Adrenal gland (tissue), 9 donors: ENCODE measurements at regions not wholly inside any gene's neighbourhood (a gene's known extent, or its start where the extent isn't known, plus 50 kb on each side); places are given as distances from the start of the nearest gene placed in this dataset.

Experiments used
- DNase-seq, 7 donors: peaks; one replicate each; pipeline ENCODE4 v3.0.0-alpha.2; 2019 to 2020
- H3K27ac ChIP-seq, 5 donors: fragments of 200-600 bp; sonication (generic) in 4 of 5; 1 replicate in 3 of 5; 2 replicates in 2 of 5; pipeline versions ENCODE4 v1.5.1 to v1.8.0; 2016 to 2020; ENCODE audit warnings: mild to moderate bottlenecking in 1 of 5
- H3K27me3 ChIP-seq: fragments of 200-600 bp; 2 replicates; pipeline ENCODE4 v1.8.0; 2021
- H3K36me3 ChIP-seq, 2 donors: fragments of 200-600 bp; replicated peaks in 1 of 2; 1 replicate in 1 of 2; 2 replicates in 1 of 2; pipeline versions ENCODE4 v1.5.1 to v1.8.0; 2018 to 2022
- H3K4me1 ChIP-seq, 2 donors: fragments of 200-600 bp; replicated peaks in 1 of 2; 1 replicate in 1 of 2; 2 replicates in 1 of 2; pipeline versions ENCODE4 v1.5.1 to v1.8.0; 2018 to 2021
- H3K4me3 ChIP-seq, 4 donors: fragments of 200-600 bp; sonication (generic) in 3 of 4; one replicate each; pipeline ENCODE4 v1.5.1; 2016 to 2018
- H3K9me3 ChIP-seq, 3 donors: fragments of 200-600 bp; sonication (generic) in 1 of 3; replicated peaks in 1 of 3; 1 replicate in 2 of 3; 2 replicates in 1 of 3; pipeline versions ENCODE4 v1.5.1 to v1.8.0; 2016 to 2021
- CTCF ChIP-seq, 6 experiments: fragments of 450-650 bp in 4 of 6; fragments of 200-600 bp in 2 of 6; sonication (generic) in 1 of 6; IDR thresholded peaks; 1 replicate in 5 of 6; 2 replicates in 1 of 6; pipeline versions ENCODE4 v1.5.1 to v1.8.0; 2016 to 2021; ENCODE audit warnings: antibody characterized with exemption in 6 of 6, mild to moderate bottlenecking in 2 of 6, moderate library complexity in 1 of 6
- POLR2A ChIP-seq, 2 donors: fragments of 450-650 bp; IDR thresholded peaks; one replicate each; pipeline ENCODE4 v1.6.1; 2017; ENCODE audit warnings: antibody characterized with exemption in 2 of 2, mild to moderate bottlenecking in 2 of 2, moderate library complexity in 1 of 2
- WGBS, 4 donors: extraction: QIAGEN DNeasy Blood & Tissue Kit in 2 of 4; methylation state at CpG; one replicate each; pipeline versions ENCODE4 v1.1.5 to v1.1.7; 2013 to 2017; 5-methylcytosine and 5-hydroxymethylcytosine counted together
- intact Hi-C, 2 donors: fragments of 100-400 bp; cut with DNase I; formaldehyde crosslinking; loops; one replicate each; pipeline versions ENCODE4 v1.14.1 to v1.15.0; 2022 to 2023
- donor health status: healthy with polysubstance abuse.
- donor health status: Bipolar disorder and iron deficiency.
- donor health status: DM: yes; HTN: yes; CAD: no.
- donor health status: DM: no; HTN: no; CAD: no.
- donor health status: DM: no; HTN: no; CAD: no.

- Histone ChIP-seq H3K27me3 (no peaks in the 10 kb centered on the region), H3K4me3 (no peak overlapping the region), H3K4me1 (no peaks in the 10 kb centered on the region), H3K27ac (no peak overlapping the region), H3K36me3 (no peaks in the 10 kb centered on the region), H3K9me3 (no peaks in the 10 kb centered on the region)
- no peak for DNase-seq
- TF ChIP-seq POLR2A (IDR thresholded peaks at IDR 0.05) (no peak), CTCF (IDR thresholded peaks at IDR 0.05) (no peak)
- intact Hi-C loops: no loop called here
- 48 to 82% (median 74%) methylated on average over 2 to 5 of the region's 5 CpGs for WGBS, 4 donors
These were observed 556.5 kb downstream of the DHX35 start for GRCh38 chr20:39518654-39519053.

GRCh38 chr20:39516964-39517363 lies 554.8 kb downstream of the DHX35 start:
- H3K27me3 ChIP-seq: no peaks in the 10 kb centered on the region

GRCh38 chr20:39504710-39505094 lies 542.6 kb downstream of the DHX35 start:
- WGBS, 4 donors: 63 to 85% (median 76%) methylated on average over 1 of the region's 1 CpG
- DNase-seq: no peak
- Histone ChIP-seq H3K36me3 (no peaks in the 10 kb centered on the region), H3K27ac (no peak overlapping the region), H3K4me3 (no peak overlapping the region), H3K4me1 (no peaks in the 10 kb centered on the region), H3K9me3 (no peaks in the 10 kb centered on the region), H3K27me3 (no peaks in the 10 kb centered on the region)
- TF ChIP-seq POLR2A (IDR thresholded peaks at IDR 0.05): no peak
- intact Hi-C loops: no loop called here

More at GRCh38 chr20:39516964-39517363, 554.8 kb downstream of the DHX35 start:
- H3K4me3 ChIP-seq: no peak overlapping the region
- intact Hi-C loops: no loop called here
- no peaks in the 10 kb centered on the region for H3K4me1 ChIP-seq
- H3K9me3 ChIP-seq: no peaks in the 10 kb centered on the region
- TF ChIP-seq POLR2A (IDR thresholded peaks at IDR 0.05): no peak
- no peak for TF ChIP-seq CTCF (IDR thresholded peaks at IDR 0.05)
- whole genome bisulfite sequencing, 4 donors: 58 to 70% (median 63%) methylated on average over 2 of the region's 2 CpGs
- H3K27ac ChIP-seq: no peak overlapping the region
- no peaks in the 10 kb centered on the region for H3K36me3 ChIP-seq
- DNase-seq: no peak

GRCh38 chr20:39503902-39504709 lies 542.0 kb downstream of the DHX35 start:
- H3K27me3 ChIP-seq: no peaks in the 10 kb centered on the region
- no peaks in the 10 kb centered on the region for H3K36me3 ChIP-seq
- DNase-seq: no peak
- H3K4me1 ChIP-seq: no peaks in the 10 kb centered on the region
- no peak for TF ChIP-seq POLR2A (IDR thresholded peaks at IDR 0.05)
- H3K27ac ChIP-seq: no peak overlapping the region
- 60 to 72% (median 67%) methylated on average over 4 of the region's 4 CpGs for WGBS, 4 donors
- no peak overlapping the region for H3K4me3 ChIP-seq
- intact Hi-C loops: no loop called here
- H3K9me3 ChIP-seq: no peaks in the 10 kb centered on the region

- no peak overlapping the region for H3K27ac ChIP-seq
- WGBS, 4 donors: 82 to 89% (median 86%) methylated on average over 6 of the region's 6 CpGs
- TF ChIP-seq CTCF (IDR thresholded peaks at IDR 0.05): no peak
- TF ChIP-seq POLR2A (IDR thresholded peaks at IDR 0.05): no peak
- no peaks in the 10 kb centered on the region for H3K4me1 ChIP-seq
- no peak for DNase-seq
- intact Hi-C loops: no loop called here
- no peaks in the 10 kb centered on the region for H3K9me3 ChIP-seq
- no peak overlapping the region for H3K4me3 ChIP-seq
- H3K36me3 ChIP-seq: no peaks in the 10 kb centered on the region
- peaks cover 3% of the 10 kb centered on the region for H3K27me3 ChIP-seq
These were observed 530.2 kb downstream of the DHX35 start for GRCh38 chr20:39492223-39492797.
